ENCODE measurements at regions not wholly inside any gene's neighbourhood (a gene's known extent, or its start where the extent isn't known, plus 50 kb on each side); places are given as distances from the start of the nearest gene placed in this dataset.

GRCh38 chr5:119814655-119815054 is 185.3 kb downstream of the FAM170A start:
- H3K4me3 ChIP-seq (ENCODE audit: low read depth, low read length, poor library complexity, severe bottlenecking), result no peak overlapping the region
- POLR2A ChIA-PET (ENCODE audit: low non-redundant PET), result no interaction called here
- H3K4me1 ChIP-seq (ENCODE audit: insufficient read depth, low read length, poor library complexity, severe bottlenecking), result no peaks in the 10 kb centered on the region
- intact Hi-C loops (cut with micrococcal nuclease; ENCODE audit: unreplicated experiment), result no loop called here
- TF ChIP-seq EZH2 (IDR thresholded peaks at IDR 0.05; ENCODE audit: borderline replicate concordance, low read depth, low read length, poor library complexity, severe bottlenecking), result no peak
- TF ChIP-seq, protein P1, sequence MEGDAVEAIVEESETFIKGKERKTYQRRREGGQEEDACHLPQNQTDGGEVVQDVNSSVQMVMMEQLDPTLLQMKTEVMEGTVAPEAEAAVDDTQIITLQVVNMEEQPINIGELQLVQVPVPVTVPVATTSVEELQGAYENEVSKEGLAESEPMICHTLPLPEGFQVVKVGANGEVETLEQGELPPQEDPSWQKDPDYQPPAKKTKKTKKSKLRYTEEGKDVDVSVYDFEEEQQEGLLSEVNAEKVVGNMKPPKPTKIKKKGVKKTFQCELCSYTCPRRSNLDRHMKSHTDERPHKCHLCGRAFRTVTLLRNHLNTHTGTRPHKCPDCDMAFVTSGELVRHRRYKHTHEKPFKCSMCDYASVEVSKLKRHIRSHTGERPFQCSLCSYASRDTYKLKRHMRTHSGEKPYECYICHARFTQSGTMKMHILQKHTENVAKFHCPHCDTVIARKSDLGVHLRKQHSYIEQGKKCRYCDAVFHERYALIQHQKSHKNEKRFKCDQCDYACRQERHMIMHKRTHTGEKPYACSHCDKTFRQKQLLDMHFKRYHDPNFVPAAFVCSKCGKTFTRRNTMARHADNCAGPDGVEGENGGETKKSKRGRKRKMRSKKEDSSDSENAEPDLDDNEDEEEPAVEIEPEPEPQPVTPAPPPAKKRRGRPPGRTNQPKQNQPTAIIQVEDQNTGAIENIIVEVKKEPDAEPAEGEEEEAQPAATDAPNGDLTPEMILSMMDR (conservative IDR thresholded peaks at IDR 0.05; ENCODE audit: low read depth, low read length), result no peak
- CTCF ChIA-PET, result no interaction called here
- no peak for DNase-seq (ENCODE audit: low spot score)
- no peaks in the 10 kb centered on the region for H3K36me3 ChIP-seq (ENCODE audit: insufficient read depth, low read length, poor library complexity, severe bottlenecking)
- BruUV-seq (replicated peaks), result no TSS peak
- no peaks in the 10 kb centered on the region for H3K9me3 ChIP-seq (ENCODE audit: low read depth, low read length, poor library complexity, severe bottlenecking)
- H3K27ac ChIP-seq (ENCODE audit: low read depth, low read length, poor library complexity, severe bottlenecking), result no peak overlapping the region
- H3K27me3 ChIP-seq (replicated peaks; ENCODE audit: insufficient read depth, low read depth, low read length, poor library complexity), result no peaks in the 10 kb centered on the region

DNA sequence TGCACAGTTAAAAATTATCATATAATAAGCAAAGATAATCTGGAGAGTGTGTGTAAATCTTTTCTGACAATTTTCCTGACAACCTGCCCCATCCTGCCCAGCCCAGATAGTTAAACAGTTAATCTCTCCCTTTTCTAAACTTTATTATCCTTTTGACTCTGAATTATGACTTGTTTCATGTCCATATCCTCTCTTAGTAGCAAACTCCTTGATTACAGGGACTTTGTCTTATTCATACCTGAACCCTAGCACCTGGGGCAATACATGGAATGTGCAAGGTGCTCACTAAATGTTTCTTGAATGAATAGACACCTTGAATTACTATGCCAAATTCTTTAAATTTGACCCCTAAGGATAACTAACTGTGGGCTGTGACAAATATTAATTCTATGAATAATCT is 186.7 kb downstream of the FAM170A start:
- ChIA-PET CTCF (no interaction called here), POLR2A (ENCODE audit: low non-redundant PET) (no interaction called here)
- BruUV-seq (replicated peaks), result no TSS peak
- Histone ChIP-seq H3K36me3 (ENCODE audit: insufficient read depth, low read length, poor library complexity, severe bottlenecking) (no peaks in the 10 kb centered on the region), H3K4me1 (ENCODE audit: insufficient read depth, low read length, poor library complexity, severe bottlenecking) (no peaks in the 10 kb centered on the region), H3K9me3 (ENCODE audit: low read depth, low read length, poor library complexity, severe bottlenecking) (no peaks in the 10 kb centered on the region), H3K27me3 (replicated peaks; ENCODE audit: insufficient read depth, low read depth, low read length, poor library complexity) (no peaks in the 10 kb centered on the region), H3K27ac (ENCODE audit: low read depth, low read length, poor library complexity, severe bottlenecking) (no peak overlapping the region), H3K4me3 (ENCODE audit: low read depth, low read length, poor library complexity, severe bottlenecking) (no peak overlapping the region)
- DNase-seq (ENCODE audit: low spot score), result no peak
- TF ChIP-seq, protein P1 (conservative IDR thresholded peaks at IDR 0.05; ENCODE audit: low read depth, low read length), result no peak
- TF ChIP-seq EZH2 (IDR thresholded peaks at IDR 0.05; ENCODE audit: borderline replicate concordance, low read depth, low read length, poor library complexity, severe bottlenecking), result no peak
- intact Hi-C loops (cut with micrococcal nuclease; ENCODE audit: unreplicated experiment), result no loop called here

GRCh38 chr5:119820016-119820415 is 190.7 kb downstream of the FAM170A start:
- POLR2A ChIA-PET (ENCODE audit: low non-redundant PET), result no interaction called here
- Histone ChIP-seq H3K9me3 (ENCODE audit: low read depth, low read length, poor library complexity, severe bottlenecking) (no peaks in the 10 kb centered on the region), H3K4me1 (ENCODE audit: insufficient read depth, low read length, poor library complexity, severe bottlenecking) (no peaks in the 10 kb centered on the region), H3K27ac (ENCODE audit: low read depth, low read length, poor library complexity, severe bottlenecking) (no peak overlapping the region), H3K27me3 (replicated peaks; ENCODE audit: insufficient read depth, low read depth, low read length, poor library complexity) (no peaks in the 10 kb centered on the region), H3K36me3 (ENCODE audit: insufficient read depth, low read length, poor library complexity, severe bottlenecking) (no peaks in the 10 kb centered on the region), H3K4me3 (ENCODE audit: low read depth, low read length, poor library complexity, severe bottlenecking) (no peak overlapping the region)
- TF ChIP-seq EZH2 (IDR thresholded peaks at IDR 0.05; ENCODE audit: borderline replicate concordance, low read depth, low read length, poor library complexity, severe bottlenecking), result no peak
- TF ChIP-seq, protein P1 (conservative IDR thresholded peaks at IDR 0.05; ENCODE audit: low read depth, low read length), result no peak
- BruUV-seq (replicated peaks), result no TSS peak
- CTCF ChIA-PET, result no interaction called here
- intact Hi-C loops (cut with micrococcal nuclease; ENCODE audit: unreplicated experiment), result no loop called here
- DNase-seq (ENCODE audit: low spot score), result no peak
